Psoas muscle (tissue), 7 donors: ENCODE measurements at regions not wholly inside any gene's neighbourhood (a gene's known extent, or its start where the extent isn't known, plus 50 kb on each side); places are given as distances from the start of the nearest gene placed in this dataset.

Source experiments
- ATAC-seq, 4 donors: fragments of 200-7000 bp; cut with Tn5 transposase; one replicate each; pipeline ENCODE4 v1.9.1; 2020; ENCODE audit warnings: moderate library complexity in 3 of 4, mild to moderate bottlenecking in 2 of 4
- DNase-seq, 2 donors: peaks; one replicate each; pipeline ENCODE4 v3.0.0-alpha.2; 2020
- H3K27ac ChIP-seq: fragments of 200-600 bp; one replicate; pipeline ENCODE4 v1.8.0; 2022
- H3K27me3 ChIP-seq, 3 donors: fragments of 200-600 bp in 1 of 3; one replicate each; pipeline versions ENCODE4 v1.6.1 to v1.8.0; 2013 to 2022; ENCODE audit warnings: low read length in 2 of 3, mild to moderate bottlenecking in 2 of 3, moderate library complexity in 1 of 3; ENCODE audit not compliant: insufficient read depth in 3 of 3
- H3K36me3 ChIP-seq, 2 donors: fragments of 200-600 bp in 1 of 2; one replicate each; pipeline versions ENCODE4 v1.6.1 to v1.8.0; 2013 to 2022; ENCODE audit warnings: low read depth in 1 of 2, mild to moderate bottlenecking in 1 of 2, moderate library complexity in 1 of 2; ENCODE audit not compliant: insufficient read depth in 1 of 2
- H3K4me1 ChIP-seq: fragments of 200-600 bp; one replicate; pipeline ENCODE4 v1.8.0; 2022
- H3K4me3 ChIP-seq: fragments of 200-600 bp; one replicate; pipeline ENCODE4 v1.8.0; 2022; ENCODE audit warnings: mild to moderate bottlenecking
- H3K9me3 ChIP-seq: fragments of 200-600 bp; one replicate; pipeline ENCODE4 v1.8.0; 2022
- CTCF ChIP-seq: fragments of 200-600 bp; IDR thresholded peaks from one replicate; pipeline ENCODE4 v1.8.0; 2022; ENCODE audit warnings: antibody characterized with exemption
- WGBS, 3 donors: extraction: QIAGEN DNeasy Blood & Tissue Kit; methylation state at CpG; one replicate each; pipeline versions ENCODE4 v1.1.6 to v1.1.7; 2013; 5-methylcytosine and 5-hydroxymethylcytosine counted together
- intact Hi-C, 2 donors: fragments of 100-400 bp; cut with DNase I; formaldehyde crosslinking; loops; one replicate each; pipeline versions ENCODE4 v1.11.0 to v1.14.2; 2022
- donor health status: healthy with polysubstance abuse.
- donor health status: DM: no; HTN: no; CAD: no; lungs with moderate emphysema.
- donor health status: Bipolar disorder and iron deficiency.
- donor health status: healthy.
- donor health status: DM: yes; HTN: yes; CAD: no.
- donor health status: DM: no; HTN: no; CAD: no.
- donor health status: DM: yes; HTN: yes; CAD: no.

GRCh38 chr13:105962080-105962479 lies 573.4 kb downstream of the EFNB2 start:
- intact Hi-C loops: no loop called here
- Histone ChIP-seq H3K4me1 (no peaks in the 10 kb centered on the region), H3K36me3 (no peaks in the 10 kb centered on the region), H3K27ac (no peak overlapping the region), H3K4me3 (no peak overlapping the region), H3K27me3 (peaks cover 0 to 4% (median 0%) of the 10 kb centered on the region in 3 donors), H3K9me3 (no peaks in the 10 kb centered on the region)
- DNase-seq (no peak), ATAC-seq (no peak)
- TF ChIP-seq CTCF: no peak
- WGBS, 3 donors: 96 to 98% (median 97%) methylated on average over 7 of the region's 7 CpGs

GRCh38 chr13:105961438-105961837 lies 574.0 kb downstream of the EFNB2 start:
- Histone ChIP-seq H3K27ac (no peak overlapping the region), H3K36me3 (no peaks in the 10 kb centered on the region), H3K9me3 (no peaks in the 10 kb centered on the region), H3K27me3 (peaks cover 0 to 4% (median 0%) of the 10 kb centered on the region in 3 donors), H3K4me3 (no peak overlapping the region), H3K4me1 (no peaks in the 10 kb centered on the region)
- TF ChIP-seq CTCF: no peak
- DNase-seq (no peak), ATAC-seq (no peak)
- intact Hi-C loops: no loop called here
- WGBS, 3 donors: 81 to 88% (median 83%) methylated on average over 5 of the region's 5 CpGs

- WGBS, 3 donors: 72 to 87% (median 74%) methylated on average over 7 of the region's 7 CpGs
- intact Hi-C loops: no loop called here
Observed at GRCh38 chr13:105960326-105960725, 575.1 kb downstream of the EFNB2 start.

GRCh38 chr13:105959876-105960275 lies 575.6 kb downstream of the EFNB2 start:
- H3K9me3 ChIP-seq: no peaks in the 10 kb centered on the region
- intact Hi-C loops: no loop called here
- peaks cover 0 to 4% (median 0%) of the 10 kb centered on the region in 3 donors for H3K27me3 ChIP-seq
- no peak overlapping the region for H3K4me3 ChIP-seq
- H3K27ac ChIP-seq: no peak overlapping the region
- 91 to 92% (median 91%) methylated on average over 6 of the region's 6 CpGs for WGBS, 3 donors
- DNase-seq: no peak
- no peaks in the 10 kb centered on the region for H3K36me3 ChIP-seq
- TF ChIP-seq CTCF: no peak
- no peaks in the 10 kb centered on the region for H3K4me1 ChIP-seq
- ATAC-seq: no peak

More at GRCh38 chr13:105960326-105960725, 575.1 kb downstream of the EFNB2 start:
- ATAC-seq: no peak
- Histone ChIP-seq H3K4me3 (no peak overlapping the region), H3K9me3 (no peaks in the 10 kb centered on the region), H3K27ac (no peak overlapping the region), H3K36me3 (no peaks in the 10 kb centered on the region), H3K27me3 (peaks cover 0 to 4% (median 0%) of the 10 kb centered on the region in 3 donors), H3K4me1 (no peaks in the 10 kb centered on the region)
- DNase-seq: no peak
- TF ChIP-seq CTCF: no peak

GRCh38 chr13:105957769-105958438 lies 577.6 kb downstream of the EFNB2 start:
- intact Hi-C loops: no loop called here
- 47 to 51% (median 48%) methylated on average over 7 of the region's 7 CpGs for WGBS, 3 donors

More at GRCh38 chr13:105957769-105958438, 577.6 kb downstream of the EFNB2 start:
- Histone ChIP-seq H3K27ac (no peak overlapping the region), H3K4me3 (no peak overlapping the region), H3K27me3 (no peaks in the 10 kb centered on the region), H3K9me3 (no peaks in the 10 kb centered on the region), H3K4me1 (no peaks in the 10 kb centered on the region), H3K36me3 (no peaks in the 10 kb centered on the region)
- ATAC-seq: no peak
- no peak for TF ChIP-seq CTCF
- no peak for DNase-seq
